ENCODE measurements at regions not wholly inside any gene's neighbourhood (a gene's known extent, or its start where the extent isn't known, plus 50 kb on each side); places are given as distances from the start of the nearest gene placed in this dataset.

DNA sequence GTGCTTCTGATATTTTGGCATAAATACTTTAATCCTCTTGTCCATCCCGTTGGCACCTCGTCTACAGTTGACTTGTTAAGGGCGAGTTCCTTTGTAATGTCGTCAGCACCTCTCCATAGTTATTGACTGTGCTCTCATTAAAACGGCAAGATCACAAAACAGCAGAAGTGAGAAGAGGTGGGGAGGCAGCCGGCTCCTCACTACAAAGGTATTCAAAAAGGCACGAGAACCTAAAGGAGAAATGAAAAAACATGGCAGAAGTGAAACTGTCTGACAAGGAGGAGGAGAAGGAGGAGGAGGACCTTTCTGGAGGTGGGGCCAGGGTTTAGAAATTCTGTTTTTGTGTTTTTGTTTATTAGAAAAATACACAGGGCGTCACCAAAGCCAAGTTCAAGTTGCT is 235.6 kb downstream of the BCL11A start:
- no peaks in the 10 kb centered on the region for H3K9me3 ChIP-seq
- no peaks in the 10 kb centered on the region for H3K36me3 ChIP-seq
- TF ChIP-seq, protein P1, sequence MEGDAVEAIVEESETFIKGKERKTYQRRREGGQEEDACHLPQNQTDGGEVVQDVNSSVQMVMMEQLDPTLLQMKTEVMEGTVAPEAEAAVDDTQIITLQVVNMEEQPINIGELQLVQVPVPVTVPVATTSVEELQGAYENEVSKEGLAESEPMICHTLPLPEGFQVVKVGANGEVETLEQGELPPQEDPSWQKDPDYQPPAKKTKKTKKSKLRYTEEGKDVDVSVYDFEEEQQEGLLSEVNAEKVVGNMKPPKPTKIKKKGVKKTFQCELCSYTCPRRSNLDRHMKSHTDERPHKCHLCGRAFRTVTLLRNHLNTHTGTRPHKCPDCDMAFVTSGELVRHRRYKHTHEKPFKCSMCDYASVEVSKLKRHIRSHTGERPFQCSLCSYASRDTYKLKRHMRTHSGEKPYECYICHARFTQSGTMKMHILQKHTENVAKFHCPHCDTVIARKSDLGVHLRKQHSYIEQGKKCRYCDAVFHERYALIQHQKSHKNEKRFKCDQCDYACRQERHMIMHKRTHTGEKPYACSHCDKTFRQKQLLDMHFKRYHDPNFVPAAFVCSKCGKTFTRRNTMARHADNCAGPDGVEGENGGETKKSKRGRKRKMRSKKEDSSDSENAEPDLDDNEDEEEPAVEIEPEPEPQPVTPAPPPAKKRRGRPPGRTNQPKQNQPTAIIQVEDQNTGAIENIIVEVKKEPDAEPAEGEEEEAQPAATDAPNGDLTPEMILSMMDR (IDR thresholded peaks at IDR 0.05; ENCODE audit: low read depth, low read length): no peak
- H3K4me1 ChIP-seq: no peaks in the 10 kb centered on the region
- no peak overlapping the region for H3K4me3 ChIP-seq (ENCODE audit: low read depth, low read length)
- no peak for DNase-seq
- H3K27me3 ChIP-seq: no peaks in the 10 kb centered on the region

DNA sequence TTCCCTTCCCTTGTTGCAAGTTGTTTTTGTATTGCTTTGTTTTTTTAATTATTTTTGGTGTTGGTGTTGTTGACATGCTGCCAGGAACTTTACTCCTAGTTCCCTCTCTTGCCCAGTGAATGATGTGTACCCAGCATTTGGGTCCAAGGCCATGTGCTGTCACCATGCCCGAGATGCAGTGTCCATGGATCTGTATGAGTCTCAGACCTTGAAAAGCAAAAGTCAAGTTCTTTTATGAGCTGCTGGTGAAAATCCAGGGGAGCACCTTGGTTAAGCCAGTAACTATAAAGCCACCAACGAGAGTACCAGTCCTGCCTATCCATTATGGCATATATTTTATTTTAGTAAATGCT is 236.4 kb downstream of the BCL11A start:
- TF ChIP-seq, protein P1 (IDR thresholded peaks at IDR 0.05; ENCODE audit: low read depth, low read length): no peak
- H3K9me3 ChIP-seq: no peaks in the 10 kb centered on the region
- no peak overlapping the region for H3K4me3 ChIP-seq (ENCODE audit: low read depth, low read length)
- H3K4me1 ChIP-seq: no peaks in the 10 kb centered on the region
- no peaks in the 10 kb centered on the region for H3K27me3 ChIP-seq
- H3K36me3 ChIP-seq: no peaks in the 10 kb centered on the region
- DNase-seq: no peak

DNA sequence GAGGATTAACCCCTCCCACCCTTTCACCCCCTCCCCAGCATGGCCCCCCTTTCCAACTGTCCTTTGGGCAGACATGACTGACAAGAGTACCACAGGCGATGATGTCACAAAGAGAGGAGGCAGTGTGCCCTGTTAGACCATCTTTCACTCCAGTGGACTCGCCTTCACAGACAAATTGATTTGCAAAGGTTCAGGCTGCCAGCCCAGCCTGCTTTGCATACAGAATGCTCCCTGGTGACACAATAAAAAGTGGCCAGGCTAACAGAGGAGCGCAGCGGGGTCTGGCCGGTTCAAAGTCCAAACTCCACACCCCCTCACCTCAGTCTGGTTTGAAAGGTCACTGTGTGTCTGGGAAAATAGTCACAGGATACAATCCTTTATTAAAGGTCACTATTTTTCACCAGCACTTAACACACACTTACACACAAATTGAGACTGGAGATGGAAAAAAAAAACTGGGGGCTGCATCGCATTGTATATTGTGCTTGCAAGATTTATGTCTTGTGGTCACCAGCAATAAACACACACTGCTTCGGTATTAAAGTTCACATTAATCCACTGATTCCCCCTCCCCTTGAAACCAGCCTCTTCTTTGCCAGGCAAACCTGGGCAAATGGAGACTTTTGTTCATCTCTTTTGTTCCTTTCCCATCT is 236.9 kb downstream of the BCL11A start:
- no peak for DNase-seq
- no peaks in the 10 kb centered on the region for H3K27me3 ChIP-seq
- H3K4me1 ChIP-seq: no peaks in the 10 kb centered on the region
- no peaks in the 10 kb centered on the region for H3K36me3 ChIP-seq
- no peaks in the 10 kb centered on the region for H3K9me3 ChIP-seq
- TF ChIP-seq, protein P1 (IDR thresholded peaks at IDR 0.05; ENCODE audit: low read depth, low read length): no peak
- H3K4me3 ChIP-seq (ENCODE audit: low read depth, low read length): no peak overlapping the region

DNA sequence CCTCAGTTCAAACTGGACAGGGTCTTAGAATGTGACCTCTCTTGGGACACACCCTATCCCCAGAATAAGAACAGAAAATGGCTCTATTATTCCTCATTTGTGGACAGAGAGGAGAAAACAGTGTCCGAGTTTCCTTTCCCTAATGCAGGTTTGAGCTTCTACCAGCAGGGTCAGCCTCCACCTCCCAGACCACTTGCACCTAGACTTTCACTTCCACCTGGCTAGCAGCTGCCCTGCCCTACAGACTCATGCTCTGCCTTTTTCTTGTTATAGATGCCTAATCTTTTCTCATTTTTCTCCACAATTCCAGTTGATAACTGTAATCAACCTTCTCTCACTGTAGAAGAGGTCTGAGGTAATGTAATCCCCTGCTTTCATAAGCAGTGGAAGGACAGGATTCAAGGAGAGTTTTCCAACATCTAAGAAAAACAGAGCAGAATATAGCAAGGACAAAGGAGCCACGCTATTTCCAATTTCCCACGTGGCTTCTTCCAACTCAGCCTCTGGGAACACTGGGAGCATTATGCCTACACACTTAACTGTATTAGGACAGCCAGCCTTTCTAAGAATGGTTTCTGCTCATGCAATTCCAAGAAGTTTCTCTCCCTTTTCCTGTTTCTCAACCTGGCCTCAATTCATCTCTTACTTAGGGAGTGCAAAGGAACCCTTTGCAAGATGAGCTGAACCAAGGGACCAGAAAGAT is 239.8 kb downstream of the BCL11A start:
- no peaks in the 10 kb centered on the region for H3K27me3 ChIP-seq
- no peak overlapping the region for H3K4me3 ChIP-seq (ENCODE audit: low read depth, low read length)
- H3K36me3 ChIP-seq: no peaks in the 10 kb centered on the region
- DNase-seq: no peak
- H3K9me3 ChIP-seq: no peaks in the 10 kb centered on the region
- H3K4me1 ChIP-seq: no peaks in the 10 kb centered on the region
- TF ChIP-seq, protein P1 (IDR thresholded peaks at IDR 0.05; ENCODE audit: low read depth, low read length): no peak

DNA sequence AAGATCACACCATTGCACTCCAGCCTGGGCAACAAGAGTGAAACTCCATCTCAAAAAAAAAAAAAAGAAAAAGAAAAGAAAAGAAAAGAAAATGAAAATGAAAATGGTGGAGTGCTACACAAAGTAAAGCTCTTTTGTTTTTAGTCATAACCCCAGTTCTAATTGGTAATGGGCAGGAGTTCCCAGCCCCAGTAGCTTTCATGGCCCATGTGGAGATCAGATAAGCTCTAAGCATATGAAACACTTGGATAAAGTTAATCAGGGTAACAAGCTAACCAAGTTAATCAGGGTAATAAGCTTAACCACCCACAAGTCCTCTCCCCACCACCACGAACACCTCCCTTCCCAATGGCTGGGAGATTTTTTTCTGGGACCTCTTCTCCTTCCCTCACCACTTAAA is 240.8 kb downstream of the BCL11A start:
- Histone ChIP-seq H3K4me1 (no peaks in the 10 kb centered on the region), H3K36me3 (no peaks in the 10 kb centered on the region), H3K9me3 (no peaks in the 10 kb centered on the region), H3K27me3 (no peaks in the 10 kb centered on the region), H3K4me3 (ENCODE audit: low read depth, low read length) (no peak overlapping the region)
- no peak for DNase-seq
- TF ChIP-seq, protein P1 (IDR thresholded peaks at IDR 0.05; ENCODE audit: low read depth, low read length): no peak

DNA sequence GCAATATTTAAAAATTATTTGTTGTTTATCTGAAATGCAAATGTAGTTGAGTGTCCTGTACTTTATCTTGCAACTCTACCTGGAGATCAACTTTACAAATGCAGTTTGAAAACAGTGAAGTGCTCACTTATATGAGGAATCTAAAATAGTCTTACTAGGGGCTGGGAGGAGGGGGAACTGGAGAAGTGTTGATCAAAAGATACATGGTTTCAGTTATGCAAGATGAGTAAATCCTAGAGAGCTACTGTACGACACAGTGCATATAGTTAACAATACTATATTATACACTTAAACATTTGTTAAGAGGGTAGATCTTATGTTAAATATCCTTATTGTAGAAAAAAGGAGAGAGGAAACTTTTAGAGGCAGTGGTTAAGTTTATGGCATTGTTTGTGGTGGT is 241.9 kb downstream of the BCL11A start:
- no peaks in the 10 kb centered on the region for H3K27me3 ChIP-seq
- TF ChIP-seq, protein P1 (IDR thresholded peaks at IDR 0.05; ENCODE audit: low read depth, low read length): no peak
- no peaks in the 10 kb centered on the region for H3K36me3 ChIP-seq
- DNase-seq: no peak
- no peak overlapping the region for H3K4me3 ChIP-seq (ENCODE audit: low read depth, low read length)
- H3K4me1 ChIP-seq: no peaks in the 10 kb centered on the region
- H3K9me3 ChIP-seq: no peaks in the 10 kb centered on the region

Data from BE2C (cell line).